Liver (tissue), 3 donors: ENCODE measurements at regions not wholly inside any gene's neighbourhood (a gene's known extent, or its start where the extent isn't known, plus 50 kb on each side); places are given as distances from the start of the nearest gene placed in this dataset.

Experiments used
- ATF3 ChIP-seq: IDR thresholded peaks from 2 replicates; pipeline ENCODE4 v1.6.1; 2016; ENCODE audit warnings: antibody characterized with exemption
- CTCF ChIP-seq: fragments of 150-350 bp; IDR thresholded peaks from 2 replicates; pipeline ENCODE4 v1.5.1; 2017; ENCODE audit warnings: improper control_type of control experiment, low read depth, low read length; ENCODE audit not compliant: missing input control
- GABPA ChIP-seq, 2 donors: IDR thresholded peaks in 1 of 2; conservative IDR thresholded peaks in 1 of 2; 2 replicates each; pipeline ENCODE4 v1.6.1; 2016; ENCODE audit warnings: antibody characterized with exemption in 2 of 2, mild to moderate bottlenecking in 1 of 2, moderate library complexity in 1 of 2
- RAD21 ChIP-seq, 2 donors: IDR thresholded peaks; 2 replicates each; pipeline ENCODE4 v1.6.1; 2016; ENCODE audit warnings: antibody characterized with exemption in 2 of 2, mild to moderate bottlenecking in 2 of 2
- TAF1 ChIP-seq: conservative IDR thresholded peaks from 2 replicates; pipeline ENCODE4 v1.6.1; 2016; ENCODE audit warnings: antibody characterized with exemption, mild to moderate bottlenecking
- YY1 ChIP-seq: IDR thresholded peaks from 2 replicates; pipeline ENCODE4 v1.6.1; 2016; ENCODE audit warnings: antibody characterized with exemption, mild to moderate bottlenecking
- ZBTB33 ChIP-seq: IDR thresholded peaks from 2 replicates; pipeline ENCODE4 v1.6.1; 2016; ENCODE audit warnings: antibody characterized with exemption
- donor health status: healthy.
- donor health status: healthy.

- TF ChIP-seq ATF3, result no peak
- TF ChIP-seq RAD21 (IDR thresholded peaks at IDR 0.05), result no peak
- TF ChIP-seq CTCF, result no peak
- TF ChIP-seq GABPA (IDR thresholded peaks at IDR 0.05 in 1 of 2, conservative IDR thresholded peaks at IDR 0.05 in 1 of 2), result no peak
- TF ChIP-seq YY1, result no peak
- TF ChIP-seq TAF1, result no peak
- TF ChIP-seq ZBTB33, result no peak
These were observed 164.6 kb upstream of the MCTP2 start for GRCh38 chr15:94066811-94067210.
